ENCODE measurements at regions not wholly inside any gene's neighbourhood (a gene's known extent, or its start where the extent isn't known, plus 50 kb on each side); places are given as distances from the start of the nearest gene placed in this dataset.
"Not testable (repeated sequence)": the region's sequence is repeated elsewhere in the genome, so short reads cannot be mapped to it uniquely, and the experiment has no call there.

- no peak overlapping the region for H3K4me3 ChIP-seq
- TF ChIP-seq, protein P1, sequence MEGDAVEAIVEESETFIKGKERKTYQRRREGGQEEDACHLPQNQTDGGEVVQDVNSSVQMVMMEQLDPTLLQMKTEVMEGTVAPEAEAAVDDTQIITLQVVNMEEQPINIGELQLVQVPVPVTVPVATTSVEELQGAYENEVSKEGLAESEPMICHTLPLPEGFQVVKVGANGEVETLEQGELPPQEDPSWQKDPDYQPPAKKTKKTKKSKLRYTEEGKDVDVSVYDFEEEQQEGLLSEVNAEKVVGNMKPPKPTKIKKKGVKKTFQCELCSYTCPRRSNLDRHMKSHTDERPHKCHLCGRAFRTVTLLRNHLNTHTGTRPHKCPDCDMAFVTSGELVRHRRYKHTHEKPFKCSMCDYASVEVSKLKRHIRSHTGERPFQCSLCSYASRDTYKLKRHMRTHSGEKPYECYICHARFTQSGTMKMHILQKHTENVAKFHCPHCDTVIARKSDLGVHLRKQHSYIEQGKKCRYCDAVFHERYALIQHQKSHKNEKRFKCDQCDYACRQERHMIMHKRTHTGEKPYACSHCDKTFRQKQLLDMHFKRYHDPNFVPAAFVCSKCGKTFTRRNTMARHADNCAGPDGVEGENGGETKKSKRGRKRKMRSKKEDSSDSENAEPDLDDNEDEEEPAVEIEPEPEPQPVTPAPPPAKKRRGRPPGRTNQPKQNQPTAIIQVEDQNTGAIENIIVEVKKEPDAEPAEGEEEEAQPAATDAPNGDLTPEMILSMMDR (IDR thresholded peaks at IDR 0.05): no peak
- no peak for DNase-seq (ENCODE audit: low spot score)
- H3K27ac ChIP-seq: no peak overlapping the region
Observed at GRCh38 chr18:70709144-70709543, 420.3 kb downstream of the SOCS6 start.

DNA sequence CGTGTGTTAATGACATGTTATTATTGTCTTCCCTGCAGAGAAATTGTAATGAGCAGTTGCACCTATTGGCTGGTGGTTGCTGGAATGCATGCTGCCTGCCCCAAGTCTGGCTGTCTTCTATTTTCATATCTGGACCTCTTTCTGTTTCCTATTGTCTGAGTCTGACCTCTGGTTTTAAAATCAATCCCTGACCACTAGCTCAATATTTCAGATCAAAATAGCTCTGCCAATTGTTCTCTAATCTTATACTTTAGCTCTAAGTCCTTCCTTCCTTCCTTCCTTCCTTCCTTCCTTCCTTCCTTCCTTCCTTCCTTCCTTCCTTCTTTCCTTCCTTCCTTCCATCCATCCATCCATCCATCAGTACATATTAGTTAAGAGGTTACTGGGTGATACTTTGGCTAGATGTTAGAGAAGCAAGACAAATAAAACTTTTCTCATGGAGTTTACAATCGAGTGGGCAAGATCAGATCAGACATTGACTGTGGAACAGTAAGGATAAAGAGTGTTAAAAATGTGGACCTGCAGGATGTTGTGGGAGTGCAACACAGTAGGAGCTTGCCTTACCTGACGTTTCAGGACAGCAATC, 417.1 kb downstream of the SOCS6 start:
- H3K4me3 ChIP-seq: no peak overlapping the region
- DNase-seq (ENCODE audit: low spot score): no peak
- TF ChIP-seq, protein P1 (IDR thresholded peaks at IDR 0.05): no peak
- H3K27ac ChIP-seq: no peak overlapping the region

GRCh38 chr18:70700496-70700895, 411.7 kb downstream of the SOCS6 start:
- no peak for DNase-seq (ENCODE audit: low spot score)
- TF ChIP-seq, protein P1 (IDR thresholded peaks at IDR 0.05): no peak
- H3K4me3 ChIP-seq: no peak overlapping the region
- H3K27ac ChIP-seq: no peak overlapping the region

DNA sequence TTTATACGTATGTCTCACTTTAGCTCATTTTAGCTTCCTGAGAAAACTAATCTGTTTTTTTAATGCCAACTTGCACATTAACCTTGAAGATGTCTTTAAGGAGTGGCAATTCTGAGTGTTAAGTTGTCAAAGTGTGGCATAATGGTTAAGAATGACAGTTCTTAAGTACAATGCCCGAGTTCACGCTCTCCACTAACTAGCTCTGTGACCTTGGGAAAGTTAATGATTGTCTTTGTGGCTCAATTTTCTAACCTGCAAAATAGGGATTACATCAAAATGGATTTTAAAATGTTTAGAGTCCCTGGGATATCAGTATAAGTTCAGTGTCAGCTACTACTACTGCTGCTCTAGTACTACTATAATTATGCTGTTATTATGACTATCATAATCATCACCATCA, 409.7 kb downstream of the SOCS6 start:
- H3K4me3 ChIP-seq: no peak overlapping the region
- H3K27ac ChIP-seq: no peak overlapping the region
- DNase-seq (ENCODE audit: low spot score): no peak
- TF ChIP-seq, protein P1 (IDR thresholded peaks at IDR 0.05): no peak

DNA sequence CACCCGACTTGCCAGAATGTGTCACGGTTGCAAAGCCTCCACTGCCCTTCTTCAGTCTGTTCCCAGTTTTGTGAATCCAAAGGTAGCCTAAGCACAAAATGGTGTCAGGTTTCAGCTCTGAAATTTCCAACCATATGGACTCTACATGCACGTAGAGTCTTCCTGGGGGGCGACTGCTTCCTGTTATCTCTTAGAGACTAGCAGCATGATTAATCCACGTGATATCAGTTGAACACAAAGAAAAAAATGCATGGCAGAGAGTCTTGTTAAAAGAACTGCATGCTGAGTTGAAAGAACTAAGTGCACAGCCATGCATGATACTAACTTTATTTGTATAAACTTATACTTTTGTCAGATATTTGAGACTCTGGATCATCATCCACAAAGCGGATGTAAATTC, 404.4 kb downstream of the SOCS6 start:
- H3K4me3 ChIP-seq: no peak overlapping the region
- no peak for DNase-seq (ENCODE audit: low spot score)
- TF ChIP-seq, protein P1 (IDR thresholded peaks at IDR 0.05): no peak
- no peak overlapping the region for H3K27ac ChIP-seq

- not testable (repeated sequence) for DNase-seq (ENCODE audit: low spot score); H3K4me3 ChIP-seq; H3K27ac ChIP-seq
Observed at GRCh38 chr18:70689765-70690164, 400.9 kb downstream of the SOCS6 start.

DNA sequence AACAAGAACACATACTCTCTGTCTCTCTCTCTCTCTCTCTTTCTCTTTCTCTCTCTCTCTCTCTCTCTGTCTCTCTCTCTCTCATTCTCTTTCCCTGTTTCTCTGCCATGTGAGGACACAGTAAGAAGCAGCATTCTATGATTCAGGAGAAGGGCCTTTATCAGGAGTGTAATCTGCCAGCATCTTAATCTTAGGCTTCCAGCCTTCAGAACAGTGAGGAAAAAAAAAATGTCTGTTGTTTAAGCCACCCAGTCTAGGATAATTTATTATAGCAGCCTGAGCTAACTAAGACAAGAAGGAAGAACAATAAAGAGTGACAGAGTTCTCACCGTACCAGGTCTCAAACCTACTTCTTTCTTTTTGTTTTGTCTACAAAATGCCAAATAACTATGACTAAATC, 399.4 kb downstream of the SOCS6 start:
- no peak overlapping the region for H3K27ac ChIP-seq
- DNase-seq (ENCODE audit: low spot score): no peak
- H3K4me3 ChIP-seq: no peak overlapping the region
- TF ChIP-seq, protein P1 (IDR thresholded peaks at IDR 0.05): no peak

- H3K27ac ChIP-seq: no peak overlapping the region
- TF ChIP-seq, protein P1 (IDR thresholded peaks at IDR 0.05): no peak
- H3K4me3 ChIP-seq: no peak overlapping the region
- DNase-seq (ENCODE audit: low spot score): no peak
Observed at GRCh38 chr18:70684821-70685220, 396.0 kb downstream of the SOCS6 start.
